Keratinocyte (primary cell): ENCODE measurements at regions not wholly inside any gene's neighbourhood (a gene's known extent, or its start where the extent isn't known, plus 50 kb on each side); places are given as distances from the start of the nearest gene placed in this dataset.

Source experiments
- DNase-seq: peaks from one replicate; pipeline ENCODE4 v3.0.0-alpha.2; 2011; ENCODE audit warnings: low read depth, missing footprints, low spot score
- FAIRE-seq: peaks from 2 replicates; lab custom pipeline; 2011; peaks lifted over from hg19 to GRCh38; lab: Jason Lieb, UNC
- H2AFZ ChIP-seq: 2 replicates; pipeline ENCODE4 v1.6.0; 2012; ENCODE audit warnings: low read length, control low read depth, inconsistent platforms; ENCODE audit not compliant: control insufficient read depth
- H3K27ac ChIP-seq: 2 replicates; pipeline ENCODE4 v1.5.1; 2011; ENCODE audit warnings: low read length; ENCODE audit not compliant: control insufficient read depth, insufficient read depth
- H3K27me3 ChIP-seq: 3 replicates; pipeline ENCODE4 v1.6.0; 2011; ENCODE audit warnings: low read length; ENCODE audit not compliant: control insufficient read depth, insufficient read depth; ENCODE audit errors: extremely low read depth
- H3K36me3 ChIP-seq, 2 experiments: 2 replicates in 1 of 2; 3 replicates in 1 of 2; pipeline ENCODE4 v1.5.1; 2011; ENCODE audit warnings: low read length in 2 of 2, mild to moderate bottlenecking in 1 of 2; ENCODE audit not compliant: control insufficient read depth in 2 of 2, insufficient read depth in 2 of 2; ENCODE audit errors: extremely low read depth in 1 of 2
- H3K4me1 ChIP-seq: 3 replicates; pipeline ENCODE4 v1.5.1; 2011; ENCODE audit warnings: low read length; ENCODE audit not compliant: control insufficient read depth, insufficient read depth; ENCODE audit errors: extremely low read depth
- H3K4me2 ChIP-seq: 3 replicates; pipeline ENCODE4 v1.6.0; 2011; ENCODE audit warnings: low read depth, low read length; ENCODE audit not compliant: control insufficient read depth, insufficient read depth; ENCODE audit errors: extremely low read depth
- H3K4me3 ChIP-seq, 3 experiments: fragments of 200-600 bp in 1 of 3; sonication (generic) in 1 of 3; 2 replicates in 2 of 3; 3 replicates in 1 of 3; pipeline ENCODE4 v1.5.1; 2011 to 2016; ENCODE audit warnings: low read length in 3 of 3, mild to moderate bottlenecking in 3 of 3, control low read depth in 2 of 3, inconsistent platforms in 1 of 3, low read depth in 1 of 3, mixed read lengths in 1 of 3, mixed run types in 1 of 3, moderate library complexity in 1 of 3; ENCODE audit not compliant: control insufficient read depth in 2 of 3, insufficient read depth in 2 of 3; ENCODE audit errors: extremely low read depth in 1 of 3
- H3K79me2 ChIP-seq: 2 replicates; pipeline ENCODE4 v1.6.0; 2012; ENCODE audit warnings: low read length; ENCODE audit not compliant: control insufficient read depth, insufficient read depth
- H3K9ac ChIP-seq: 3 replicates; pipeline ENCODE4 v1.6.0; 2011; ENCODE audit warnings: low read length; ENCODE audit not compliant: control insufficient read depth, insufficient read depth; ENCODE audit errors: extremely low read depth
- H3K9me1 ChIP-seq: 3 replicates; pipeline ENCODE4 v1.6.0; 2011; ENCODE audit warnings: low read length; ENCODE audit not compliant: control insufficient read depth, insufficient read depth; ENCODE audit errors: extremely low read depth
- H3K9me3 ChIP-seq: 2 replicates; pipeline ENCODE4 v1.5.1; 2012; ENCODE audit warnings: low read depth, low read length; ENCODE audit not compliant: control insufficient read depth
- H4K20me1 ChIP-seq: 3 replicates; pipeline ENCODE4 v1.6.0; 2011; ENCODE audit warnings: low read length; ENCODE audit not compliant: control insufficient read depth, insufficient read depth; ENCODE audit errors: extremely low read depth
- EZH2 ChIP-seq: IDR thresholded peaks from one replicate; pipeline ENCODE4 v1.6.1; 2012; ENCODE audit warnings: inconsistent platforms, mild to moderate bottlenecking, low read length, moderate library complexity
- dilution Hi-C: fragments of 300-500 bp; cut with MboI; formaldehyde crosslinking; loops from one replicate; pipeline ENCODE4 v1.7.0; 2020; ENCODE audit warnings: low sequenced_read_pairs; ENCODE audit not compliant: extremely low pct_ligation_motif_present
- TF ChIP-seq, protein P1 (sequence below), 3 experiments: IDR thresholded peaks in 1 of 3; conservative IDR thresholded peaks in 1 of 3; optimal IDR thresholded peaks in 1 of 3; 2 replicates in 2 of 3; 3 replicates in 1 of 3; pipeline versions ENCODE3 to v1.5.1; 2011; ENCODE audit warnings: low read length in 3 of 3, mild to moderate bottlenecking in 3 of 3, moderate library complexity in 2 of 3, control low read depth in 1 of 3, inconsistent platforms in 1 of 3; ENCODE audit not compliant: insufficient read depth in 2 of 3; ENCODE audit errors: extremely low read depth in 1 of 3

DNA sequence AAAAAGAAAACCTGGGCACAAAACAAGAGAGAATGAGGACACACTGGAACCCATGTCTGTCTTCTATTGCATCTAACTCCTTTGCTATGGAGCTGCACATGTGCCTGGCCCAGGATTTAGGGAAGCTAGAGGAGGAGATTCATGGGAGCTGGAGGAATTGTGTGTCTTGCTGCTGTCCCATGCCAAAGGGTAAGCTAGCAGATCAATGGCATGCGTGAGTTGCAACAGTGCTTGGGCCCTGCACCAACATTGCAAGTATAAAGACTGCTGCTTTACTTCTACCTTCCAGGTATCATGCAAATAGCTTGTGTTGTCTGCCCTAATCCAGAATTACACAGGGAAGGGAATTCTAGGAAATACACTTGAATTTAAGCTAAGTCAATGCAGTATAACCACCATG, 196.4 kb upstream of the IGF1 start:
- no peak overlapping the region for H3K27ac ChIP-seq
- no peak overlapping the region for H3K4me3 ChIP-seq
- no peaks in the 10 kb centered on the region for H4K20me1 ChIP-seq
- H3K9me1 ChIP-seq, result no peaks in the 10 kb centered on the region
- no peaks in the 10 kb centered on the region for H3K9me3 ChIP-seq
- DNase-seq (no peak), FAIRE-seq (no peak)
- TF ChIP-seq, protein P1, sequence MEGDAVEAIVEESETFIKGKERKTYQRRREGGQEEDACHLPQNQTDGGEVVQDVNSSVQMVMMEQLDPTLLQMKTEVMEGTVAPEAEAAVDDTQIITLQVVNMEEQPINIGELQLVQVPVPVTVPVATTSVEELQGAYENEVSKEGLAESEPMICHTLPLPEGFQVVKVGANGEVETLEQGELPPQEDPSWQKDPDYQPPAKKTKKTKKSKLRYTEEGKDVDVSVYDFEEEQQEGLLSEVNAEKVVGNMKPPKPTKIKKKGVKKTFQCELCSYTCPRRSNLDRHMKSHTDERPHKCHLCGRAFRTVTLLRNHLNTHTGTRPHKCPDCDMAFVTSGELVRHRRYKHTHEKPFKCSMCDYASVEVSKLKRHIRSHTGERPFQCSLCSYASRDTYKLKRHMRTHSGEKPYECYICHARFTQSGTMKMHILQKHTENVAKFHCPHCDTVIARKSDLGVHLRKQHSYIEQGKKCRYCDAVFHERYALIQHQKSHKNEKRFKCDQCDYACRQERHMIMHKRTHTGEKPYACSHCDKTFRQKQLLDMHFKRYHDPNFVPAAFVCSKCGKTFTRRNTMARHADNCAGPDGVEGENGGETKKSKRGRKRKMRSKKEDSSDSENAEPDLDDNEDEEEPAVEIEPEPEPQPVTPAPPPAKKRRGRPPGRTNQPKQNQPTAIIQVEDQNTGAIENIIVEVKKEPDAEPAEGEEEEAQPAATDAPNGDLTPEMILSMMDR (optimal IDR thresholded peaks at IDR 0.05 in 1 of 3, IDR thresholded peaks at IDR 0.05 in 1 of 3, conservative IDR thresholded peaks at IDR 0.05 in 1 of 3; ENCODE audit: extremely low read depth in 1 of 3, insufficient read depth in 2 of 3, low read length in 3 of 3), result no peak
- no peak for TF ChIP-seq EZH2
- no peaks in the 10 kb centered on the region for H3K79me2 ChIP-seq
- H3K36me3 ChIP-seq, result no peaks in the 10 kb centered on the region
- H3K9ac ChIP-seq, result no peak overlapping the region
- no peak overlapping the region for H2AFZ ChIP-seq
- dilution Hi-C loops, result no loop called here
- H3K4me2 ChIP-seq, result no peak overlapping the region
- H3K27me3 ChIP-seq, result no peaks in the 10 kb centered on the region
- H3K4me1 ChIP-seq, result no peaks in the 10 kb centered on the region

DNA sequence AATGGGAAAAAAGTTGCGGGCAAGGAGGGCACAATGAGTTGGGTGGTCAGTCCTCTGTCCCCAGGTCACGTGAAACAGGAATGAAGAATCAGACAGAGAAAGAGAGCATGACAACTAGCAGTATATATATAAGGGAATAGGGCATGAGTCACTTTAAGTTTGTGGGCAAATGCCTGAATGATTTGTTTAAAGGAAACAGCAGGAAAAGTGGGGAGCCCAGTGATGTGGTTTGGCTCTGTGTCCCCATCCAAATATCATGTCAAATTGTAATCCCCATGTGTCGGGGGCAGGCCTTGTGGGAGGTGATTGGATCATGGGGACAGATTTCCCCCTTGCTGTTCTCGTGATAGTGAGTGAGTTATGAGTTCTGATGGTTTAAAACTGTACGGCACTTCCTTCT, 195.3 kb upstream of the IGF1 start:
- Histone ChIP-seq H3K4me2 (no peak overlapping the region), H4K20me1 (no peaks in the 10 kb centered on the region), H3K4me3 (no peak overlapping the region), H3K27me3 (no peaks in the 10 kb centered on the region), H2AFZ (no peak overlapping the region), H3K4me1 (no peaks in the 10 kb centered on the region), H3K9ac (no peak overlapping the region), H3K9me3 (no peaks in the 10 kb centered on the region), H3K36me3 (no peaks in the 10 kb centered on the region), H3K79me2 (no peaks in the 10 kb centered on the region), H3K9me1 (no peaks in the 10 kb centered on the region), H3K27ac (no peak overlapping the region)
- TF ChIP-seq, protein P1 (optimal IDR thresholded peaks at IDR 0.05 in 1 of 3, IDR thresholded peaks at IDR 0.05 in 1 of 3, conservative IDR thresholded peaks at IDR 0.05 in 1 of 3; ENCODE audit: extremely low read depth in 1 of 3, insufficient read depth in 2 of 3, low read length in 3 of 3), result no peak
- TF ChIP-seq EZH2, result no peak
- dilution Hi-C loops, result no loop called here
- no peak for DNase-seq
- no peak for FAIRE-seq
